ENCODE measurements at regions not wholly inside any gene's neighbourhood (a gene's known extent, or its start where the extent isn't known, plus 50 kb on each side); places are given as distances from the start of the nearest gene placed in this dataset.

- TF ChIP-seq TARDBP (IDR thresholded peaks at IDR 0.05) = no peak
- no peak for TF ChIP-seq FOXK2 (IDR thresholded peaks at IDR 0.05)
- TF ChIP-seq PKNOX1 (IDR thresholded peaks at IDR 0.05) = no peak
- no peak for TF ChIP-seq BHLHE40 (IDR thresholded peaks at IDR 0.05; ENCODE audit: borderline replicate concordance)
- no peak for TF ChIP-seq ELF4 (IDR thresholded peaks at IDR 0.05)
Measured at GRCh38 chr1:213657879-213658278, 329.9 kb upstream of the PROX1 start.
